HL-60 (cell line): ENCODE measurements at regions not wholly inside any gene's neighbourhood (a gene's known extent, or its start where the extent isn't known, plus 50 kb on each side); places are given as distances from the start of the nearest gene placed in this dataset.

Source experiments
- CTCF ChIP-seq: IDR thresholded peaks from one replicate; pipeline ENCODE4 v1.5.1; 2011; ENCODE audit warnings: low read length, control low read depth, inconsistent platforms; ENCODE audit not compliant: insufficient read depth
- POLR2AphosphoS5 ChIP-seq: IDR thresholded peaks from 2 replicates; pipeline ENCODE4 v1.6.1; 2012; ENCODE audit warnings: low read depth

GRCh38 chr5:174919351-174919750 lies 195.0 kb downstream of the MSX2 start:
- TF ChIP-seq CTCF (no peak), POLR2AphosphoS5 (no peak)
